H9 (cell line): ENCODE measurements at regions not wholly inside any gene's neighbourhood (a gene's known extent, or its start where the extent isn't known, plus 50 kb on each side); places are given as distances from the start of the nearest gene placed in this dataset.

Experiments used
- DNase-seq: peaks from one replicate; pipeline ENCODE4 v3.0.0-alpha.2; 2017
- H2AFZ ChIP-seq: one replicate; pipeline ENCODE4 v1.6.1; 2013; ENCODE audit warnings: mild to moderate bottlenecking, low read length, control low read depth, moderate library complexity
- H2AK5ac ChIP-seq: 2 replicates; pipeline ENCODE4 v1.6.1; 2013; ENCODE audit warnings: low read length, control low read depth, mixed read lengths; ENCODE audit not compliant: insufficient read length
- H2BK120ac ChIP-seq: one replicate; pipeline ENCODE4 v1.6.1; 2013; ENCODE audit warnings: low read depth, mild to moderate bottlenecking, low read length, control low read depth, inconsistent platforms; ENCODE audit not compliant: poor library complexity, severe bottlenecking
- H2BK12ac ChIP-seq: 2 replicates; pipeline ENCODE4 v1.6.1; 2013; ENCODE audit warnings: low read length, control low read depth, mixed read lengths, low read depth; ENCODE audit not compliant: insufficient read length
- H2BK15ac ChIP-seq: 2 replicates; pipeline ENCODE4 v1.6.1; 2013; ENCODE audit warnings: low read depth, low read length, control low read depth
- H2BK20ac ChIP-seq: one replicate; pipeline ENCODE4 v1.6.1; 2013; ENCODE audit warnings: low read depth, mild to moderate bottlenecking, low read length, control low read depth, inconsistent platforms; ENCODE audit not compliant: poor library complexity, severe bottlenecking
- H2BK5ac ChIP-seq: 2 replicates; pipeline ENCODE4 v1.6.1; 2013; ENCODE audit warnings: low read length, control low read depth, mixed read lengths; ENCODE audit not compliant: insufficient read length
- H3K14ac ChIP-seq: 2 replicates; pipeline ENCODE4 v1.6.1; 2013; ENCODE audit warnings: low read length, control low read depth; ENCODE audit not compliant: insufficient read depth
- H3K18ac ChIP-seq: 2 replicates; pipeline ENCODE4 v1.6.1; 2013; ENCODE audit warnings: low read depth, mild to moderate bottlenecking, mixed read lengths, low read length, control low read depth; ENCODE audit not compliant: insufficient read length
- H3K23ac ChIP-seq: 2 replicates; pipeline ENCODE4 v1.6.1; 2013; ENCODE audit warnings: low read length, control low read depth, mixed read lengths, low read depth; ENCODE audit not compliant: insufficient read length
- H3K23me2 ChIP-seq: 2 replicates; pipeline ENCODE4 v1.6.1; 2013; ENCODE audit warnings: low read depth, mild to moderate bottlenecking, mixed read lengths, low read length, control low read depth; ENCODE audit not compliant: insufficient read length, poor library complexity, severe bottlenecking
- H3K27ac ChIP-seq: 2 replicates; pipeline ENCODE4 v1.5.1; 2013; ENCODE audit warnings: low read length, control low read depth, mixed read lengths, low read depth; ENCODE audit not compliant: insufficient read length
- H3K27me3 ChIP-seq: 2 replicates; pipeline ENCODE4 v1.6.1; 2013; ENCODE audit warnings: low read length, control low read depth, inconsistent platforms; ENCODE audit not compliant: insufficient read depth
- H3K4ac ChIP-seq: 2 replicates; pipeline ENCODE4 v1.6.1; 2013; ENCODE audit warnings: low read depth, mild to moderate bottlenecking, control low read depth, inconsistent platforms, low read length, moderate library complexity
- H3K4me1 ChIP-seq: 2 replicates; pipeline ENCODE4 v1.6.1; 2013; ENCODE audit warnings: low read length, control low read depth, inconsistent platforms; ENCODE audit not compliant: insufficient read depth
- H3K4me2 ChIP-seq: 2 replicates; pipeline ENCODE4 v1.6.1; 2013; ENCODE audit warnings: low read length, control low read depth, mixed read lengths; ENCODE audit not compliant: insufficient read length, insufficient read depth
- H3K56ac ChIP-seq: 2 replicates; pipeline ENCODE4 v1.6.1; 2013; ENCODE audit warnings: low read depth, mild to moderate bottlenecking, mixed read lengths, low read length, control low read depth; ENCODE audit not compliant: insufficient read length
- H3K79me1 ChIP-seq: 2 replicates; pipeline ENCODE4 v1.6.1; 2013; ENCODE audit warnings: low read depth, mild to moderate bottlenecking, moderate library complexity, low read length, control low read depth, inconsistent platforms; ENCODE audit not compliant: insufficient read depth, poor library complexity, severe bottlenecking
- H3K79me2 ChIP-seq: 2 replicates; pipeline ENCODE4 v1.6.1; 2013; ENCODE audit warnings: low read length, control low read depth, inconsistent platforms; ENCODE audit not compliant: insufficient read depth
- H3K9ac ChIP-seq: 2 replicates; pipeline ENCODE4 v1.6.1; 2013; ENCODE audit warnings: low read length, control low read depth, mixed read lengths; ENCODE audit not compliant: insufficient read length; ENCODE audit errors: extremely low read depth
- H3K9me3 ChIP-seq: one replicate; pipeline ENCODE4 v1.6.1; 2013; ENCODE audit warnings: low read depth, low read length, inconsistent platforms; ENCODE audit not compliant: control insufficient read depth
- H3T11ph ChIP-seq: one replicate; pipeline ENCODE4 v1.6.1; 2013; ENCODE audit warnings: mild to moderate bottlenecking, low read length, control low read depth, inconsistent platforms
- H4K20me1 ChIP-seq: one replicate; pipeline ENCODE4 v1.6.1; 2013; ENCODE audit not compliant: control insufficient read depth, insufficient read length, insufficient read depth
- H4K5ac ChIP-seq: 2 replicates; pipeline ENCODE4 v1.6.1; 2013; ENCODE audit warnings: low read depth, mild to moderate bottlenecking, mixed read lengths, low read length, control low read depth; ENCODE audit not compliant: insufficient read length
- H4K8ac ChIP-seq: replicated peaks from 2 replicates; pipeline ENCODE4 v1.6.1; 2013; ENCODE audit warnings: low read length, control low read depth, mixed read lengths, low read depth; ENCODE audit not compliant: insufficient read length
- H4K91ac ChIP-seq: 2 replicates; pipeline ENCODE4 v1.6.1; 2013; ENCODE audit warnings: low read depth, mild to moderate bottlenecking, moderate library complexity, mixed read lengths, low read length, control low read depth; ENCODE audit not compliant: insufficient read length
- H3K27ac Mint-ChIP-seq, 3 experiments: 2 replicates in 2 of 3; 3 replicates in 1 of 3; pipeline ENCODE4 v1.8.0; 2020 to 2021; ENCODE audit warnings: mixed read lengths in 3 of 3, mild to moderate bottlenecking in 1 of 3, moderate library complexity in 1 of 3
- H3K27me3 Mint-ChIP-seq: 2 replicates; pipeline ENCODE4 v1.8.0; 2021; ENCODE audit warnings: low read depth, mild to moderate bottlenecking, moderate library complexity, mixed read lengths
- H3K36me3 Mint-ChIP-seq, 3 experiments: 2 replicates in 2 of 3; 3 replicates in 1 of 3; pipeline ENCODE4 v1.8.0; 2020 to 2021; ENCODE audit warnings: low read depth in 3 of 3, mixed read lengths in 3 of 3; ENCODE audit not compliant: insufficient read depth in 1 of 3
- H3K4me1 Mint-ChIP-seq, 2 experiments: 2 replicates each; pipeline ENCODE4 v1.8.0; 2020; ENCODE audit warnings: mixed read lengths in 2 of 2
- H3K4me3 Mint-ChIP-seq, 2 experiments: 2 replicates in 1 of 2; 3 replicates in 1 of 2; pipeline ENCODE4 v1.8.0; 2020 to 2021; ENCODE audit warnings: mild to moderate bottlenecking in 2 of 2, mixed read lengths in 2 of 2, moderate library complexity in 1 of 2
- H3K9me3 Mint-ChIP-seq, 2 experiments: 2 replicates in 1 of 2; 3 replicates in 1 of 2; pipeline ENCODE4 v1.8.0; 2020; ENCODE audit warnings: mild to moderate bottlenecking in 2 of 2, mixed read lengths in 2 of 2, moderate library complexity in 1 of 2
- CTCF ChIP-seq: fragments of 200-600 bp; sonication (generic); conservative IDR thresholded peaks from 3 replicates; pipeline ENCODE4 v1.8.0; 2021; ENCODE audit warnings: antibody characterized with exemption, mild to moderate bottlenecking
- WGBS: extraction: QIAGEN DNeasy Blood & Tissue Kit; methylation state at CpG from one replicate; pipeline ENCODE4 v1.1.7; 2013; ENCODE audit warnings: missing lambda C conversion rate, low lambda C conversion rate, mixed read lengths; ENCODE audit not compliant: insufficient read length; ENCODE audit errors: extremely low coverage; 5-methylcytosine and 5-hydroxymethylcytosine counted together

- no peak overlapping the region for H3K56ac ChIP-seq
- Mint-ChIP-seq H3K9me3 (no peaks in the 10 kb centered on the region), H3K36me3 (no peaks in the 10 kb centered on the region), H3K4me1 (peaks cover 2 to 6% of the 10 kb centered on the region in 2 experiments; a peak in 3 of 4 replicates), H3K4me3 (no peak overlapping the region), H3K27ac (no peak overlapping the region), H3K27me3 (no peaks in the 10 kb centered on the region)
- no peaks in the 10 kb centered on the region for H3K4me1 ChIP-seq
- no peak for DNase-seq
- no peak overlapping the region for H4K5ac ChIP-seq
- no CpG with 5 or more reads among the region's 4 CpGs for WGBS
- no peak for TF ChIP-seq CTCF
- no peak overlapping the region for H2AFZ ChIP-seq
- no peak overlapping the region for H2BK20ac ChIP-seq
- H3K4me2 ChIP-seq: no peak overlapping the region
- no peak overlapping the region for H3K4ac ChIP-seq
- no peak overlapping the region for H4K91ac ChIP-seq
- no peak overlapping the region for H2BK120ac ChIP-seq
- H3K27ac ChIP-seq: no peak overlapping the region
- no peaks in the 10 kb centered on the region for H4K20me1 ChIP-seq
- no peaks in the 10 kb centered on the region for H3K23me2 ChIP-seq
- no peaks in the 10 kb centered on the region for H3K79me1 ChIP-seq
- H3K9me3 ChIP-seq: no peaks in the 10 kb centered on the region
- H2BK5ac ChIP-seq: no peak overlapping the region
- H3K14ac ChIP-seq: no peak overlapping the region
- H3K9ac ChIP-seq: no peak overlapping the region
- H3T11ph ChIP-seq: no peak overlapping the region
- H3K27me3 ChIP-seq: no peaks in the 10 kb centered on the region
- no peak overlapping the region for H2AK5ac ChIP-seq
- H3K18ac ChIP-seq: no peak overlapping the region
- H3K23ac ChIP-seq: no peak overlapping the region
- no peak overlapping the region for H2BK15ac ChIP-seq
- no peaks in the 10 kb centered on the region for H3K79me2 ChIP-seq
- no peak overlapping the region for H4K8ac ChIP-seq
- no peak overlapping the region for H2BK12ac ChIP-seq
These were observed 50.7 kb upstream of the FREM1 start for GRCh38 chr9:14960881-14961280.
